Lower leg skin (tissue), 4 donors: ENCODE measurements at regions not wholly inside any gene's neighbourhood (a gene's known extent, or its start where the extent isn't known, plus 50 kb on each side); places are given as distances from the start of the nearest gene placed in this dataset.

Source experiments
- DNase-seq, 2 donors: peaks; one replicate each; pipeline ENCODE4 v3.0.0-alpha.2; 2019; ENCODE audit warnings: low spot score in 2 of 2
- H3K4me3 ChIP-seq: fragments of 200-600 bp; sonication (generic); 2 replicates; pipeline ENCODE4 v1.5.1; 2017; ENCODE audit warnings: mild to moderate bottlenecking, low read depth; ENCODE audit not compliant: poor library complexity, severe bottlenecking
- CTCF ChIP-seq, 3 donors: fragments of 450-650 bp; IDR thresholded peaks; one replicate each; pipeline ENCODE4 v1.5.1; 2016; ENCODE audit warnings: antibody characterized with exemption in 3 of 3, mild to moderate bottlenecking in 3 of 3, moderate library complexity in 2 of 3
- POLR2A ChIP-seq, 2 donors: fragments of 450-650 bp; IDR thresholded peaks; one replicate each; pipeline ENCODE4 v1.6.1; 2016 to 2017; ENCODE audit warnings: antibody characterized with exemption in 2 of 2, mild to moderate bottlenecking in 1 of 2, moderate library complexity in 1 of 2
- WGBS, 2 donors: methylation state at CpG; one replicate each; pipeline ENCODE4 v1.1.5; 2018; 5-methylcytosine and 5-hydroxymethylcytosine counted together
- intact Hi-C: fragments of 100-400 bp; cut with DNase I; formaldehyde crosslinking; loops from one replicate; pipeline ENCODE4 v1.15.0; 2023; ENCODE audit warnings: low total_unique reads

- no peak overlapping the region for H3K4me3 ChIP-seq
- WGBS, 2 donors, result 21 to 23% methylated on average over 2 of the region's 2 CpGs
- intact Hi-C loops, result no loop called here
- DNase-seq, result no peak
- TF ChIP-seq POLR2A (IDR thresholded peaks at IDR 0.05) (no peak), CTCF (IDR thresholded peaks at IDR 0.05) (no peak)
These were observed 1065.8 kb upstream of the EYS start for GRCh38 chr6:66772800-66773199.

- H3K4me3 ChIP-seq, result no peak overlapping the region
- no peak for TF ChIP-seq CTCF (IDR thresholded peaks at IDR 0.05)
- no peak for TF ChIP-seq POLR2A (IDR thresholded peaks at IDR 0.05)
- intact Hi-C loops, result no loop called here
- no peak for DNase-seq
- WGBS, 2 donors, result 67 to 78% methylated on average over 2 of the region's 2 CpGs
These were observed 1064.6 kb upstream of the EYS start for GRCh38 chr6:66771626-66772025.

GRCh38 chr6:66751630-66752029, 1044.6 kb upstream of the EYS start:
- intact Hi-C loops, result no loop called here
- TF ChIP-seq POLR2A (IDR thresholded peaks at IDR 0.05), result no peak
- TF ChIP-seq CTCF (IDR thresholded peaks at IDR 0.05), result no peak
- no peak overlapping the region for H3K4me3 ChIP-seq
- DNase-seq, result no peak

- 86 to 87% methylated on average over 1 of the region's 1 CpG for WGBS, 2 donors
- intact Hi-C loops, result no loop called here
- no peak for DNase-seq
- H3K4me3 ChIP-seq, result no peak overlapping the region
- TF ChIP-seq CTCF (IDR thresholded peaks at IDR 0.05) (no peak), POLR2A (IDR thresholded peaks at IDR 0.05) (no peak)
These were observed 1033.3 kb upstream of the EYS start for GRCh38 chr6:66740346-66740745.

- TF ChIP-seq POLR2A (IDR thresholded peaks at IDR 0.05) (no peak), CTCF (IDR thresholded peaks at IDR 0.05) (no peak)
- DNase-seq, result no peak
- no peak overlapping the region for H3K4me3 ChIP-seq
- WGBS, 2 donors, result 67 to 70% methylated on average over 5 of the region's 5 CpGs
- intact Hi-C loops, result no loop called here
These were observed 1028.3 kb upstream of the EYS start for GRCh38 chr6:66735106-66735890.

GRCh38 chr6:66731310-66731709, 1024.3 kb upstream of the EYS start:
- no peak for DNase-seq
- TF ChIP-seq POLR2A (IDR thresholded peaks at IDR 0.05), result no peak
- no peak for TF ChIP-seq CTCF (IDR thresholded peaks at IDR 0.05)
- H3K4me3 ChIP-seq, result no peak overlapping the region
- intact Hi-C loops, result no loop called here
- 93 to 96% methylated on average over 1 of the region's 1 CpG for WGBS, 2 donors
